HCT116 (cell line): ENCODE measurements at regions not wholly inside any gene's neighbourhood (a gene's known extent, or its start where the extent isn't known, plus 50 kb on each side); places are given as distances from the start of the nearest gene placed in this dataset.

Experiments used
- JUND ChIP-seq: IDR thresholded peaks from 2 replicates; pipeline ENCODE4 v1.6.1; 2012
- MAX ChIP-seq: IDR thresholded peaks from 2 replicates; pipeline ENCODE4 v1.6.1; 2012
- POLR2A ChIP-seq: IDR thresholded peaks from 2 replicates; pipeline ENCODE4 v1.7.0; 2011; ENCODE audit warnings: borderline replicate concordance; ENCODE audit not compliant: insufficient read depth, insufficient read length; ENCODE audit errors: extremely low read depth
- POLR2AphosphoS5 ChIP-seq: IDR thresholded peaks from 2 replicates; pipeline ENCODE4 v1.6.1; 2011; ENCODE audit warnings: mild to moderate bottlenecking, low read depth, low read length, moderate library complexity

- TF ChIP-seq POLR2A (no peak), MAX (no peak), JUND (no peak), POLR2AphosphoS5 (no peak)
Observed at GRCh38 chr6:5941188-5941587, 65.5 kb downstream of the NRN1 start.
